ENCODE measurements at regions not wholly inside any gene's neighbourhood (a gene's known extent, or its start where the extent isn't known, plus 50 kb on each side); places are given as distances from the start of the nearest gene placed in this dataset.

DNA sequence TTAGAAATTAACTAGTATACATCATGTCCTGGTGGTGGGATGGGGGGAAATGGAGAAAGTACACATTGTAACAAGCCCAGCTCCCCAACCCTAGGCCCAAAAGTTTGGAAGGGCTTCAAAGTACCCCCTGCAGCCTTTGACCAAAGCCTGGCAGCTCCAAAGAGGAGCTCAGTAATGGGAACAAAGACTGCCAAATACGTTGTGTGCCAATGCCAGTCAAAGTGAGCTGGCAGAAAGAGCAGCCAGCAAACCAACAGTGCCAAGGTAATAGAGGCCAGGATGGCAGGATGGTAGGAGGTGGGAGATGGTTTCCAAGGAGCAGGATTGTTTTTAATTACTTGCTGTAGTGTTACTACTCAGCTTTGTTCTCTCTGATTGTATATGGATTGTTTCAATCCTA lies 248.3 kb downstream of the COX7C start:
- TF ChIP-seq, protein P1, sequence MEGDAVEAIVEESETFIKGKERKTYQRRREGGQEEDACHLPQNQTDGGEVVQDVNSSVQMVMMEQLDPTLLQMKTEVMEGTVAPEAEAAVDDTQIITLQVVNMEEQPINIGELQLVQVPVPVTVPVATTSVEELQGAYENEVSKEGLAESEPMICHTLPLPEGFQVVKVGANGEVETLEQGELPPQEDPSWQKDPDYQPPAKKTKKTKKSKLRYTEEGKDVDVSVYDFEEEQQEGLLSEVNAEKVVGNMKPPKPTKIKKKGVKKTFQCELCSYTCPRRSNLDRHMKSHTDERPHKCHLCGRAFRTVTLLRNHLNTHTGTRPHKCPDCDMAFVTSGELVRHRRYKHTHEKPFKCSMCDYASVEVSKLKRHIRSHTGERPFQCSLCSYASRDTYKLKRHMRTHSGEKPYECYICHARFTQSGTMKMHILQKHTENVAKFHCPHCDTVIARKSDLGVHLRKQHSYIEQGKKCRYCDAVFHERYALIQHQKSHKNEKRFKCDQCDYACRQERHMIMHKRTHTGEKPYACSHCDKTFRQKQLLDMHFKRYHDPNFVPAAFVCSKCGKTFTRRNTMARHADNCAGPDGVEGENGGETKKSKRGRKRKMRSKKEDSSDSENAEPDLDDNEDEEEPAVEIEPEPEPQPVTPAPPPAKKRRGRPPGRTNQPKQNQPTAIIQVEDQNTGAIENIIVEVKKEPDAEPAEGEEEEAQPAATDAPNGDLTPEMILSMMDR (IDR thresholded peaks at IDR 0.05; ENCODE audit: low read depth, low read length, missing control alignments): no peak
- H3K4me3 ChIP-seq (ENCODE audit: low read depth, low read length): no peak overlapping the region
- no peak for DNase-seq (ENCODE audit: low read depth)

DNA sequence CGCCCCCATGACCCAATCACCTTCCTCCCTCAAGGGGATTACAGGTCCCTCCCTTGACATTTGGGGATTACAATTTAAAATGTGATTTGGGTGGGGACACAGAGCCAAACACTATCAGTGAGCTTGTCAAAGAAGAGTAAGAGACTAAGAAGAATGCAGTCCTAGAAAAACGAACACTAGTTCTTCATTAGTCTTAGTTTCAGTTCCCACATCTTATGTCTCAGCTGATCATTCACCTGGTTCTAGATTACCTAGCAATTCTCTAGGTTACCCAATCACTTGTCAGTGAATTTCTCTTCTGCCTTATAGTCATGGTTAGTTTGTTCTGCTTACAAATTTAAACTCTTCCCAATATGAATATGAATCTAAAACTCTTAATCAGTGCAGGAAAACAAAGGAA lies 251.5 kb downstream of the COX7C start:
- DNase-seq (ENCODE audit: low read depth): no peak
- TF ChIP-seq, protein P1 (IDR thresholded peaks at IDR 0.05; ENCODE audit: low read depth, low read length, missing control alignments): no peak
- no peak overlapping the region for H3K4me3 ChIP-seq (ENCODE audit: low read depth, low read length)

DNA sequence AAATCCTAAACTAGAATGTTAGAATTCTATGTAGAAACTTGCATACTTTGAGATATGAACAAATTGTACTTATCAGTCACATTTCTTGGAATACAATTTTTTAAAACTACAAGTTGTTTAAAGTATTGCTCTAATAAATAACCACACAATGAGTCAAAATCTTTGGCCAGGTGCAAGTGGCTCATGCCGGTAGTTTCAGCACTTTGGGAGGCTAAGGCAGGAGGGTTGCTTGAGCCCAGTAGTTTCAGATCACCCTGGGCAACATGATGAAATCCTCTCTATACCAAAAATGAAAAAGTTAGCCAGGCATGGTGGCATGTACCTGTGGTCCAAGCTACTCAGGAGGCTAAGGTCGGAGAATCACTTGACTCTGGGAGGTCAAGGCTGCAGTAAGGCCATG lies 257.8 kb downstream of the COX7C start:
- TF ChIP-seq, protein P1 (IDR thresholded peaks at IDR 0.05; ENCODE audit: low read depth, low read length, missing control alignments): no peak
- DNase-seq (ENCODE audit: low read depth): no peak
- H3K4me3 ChIP-seq (ENCODE audit: low read depth, low read length): no peak overlapping the region

DNA sequence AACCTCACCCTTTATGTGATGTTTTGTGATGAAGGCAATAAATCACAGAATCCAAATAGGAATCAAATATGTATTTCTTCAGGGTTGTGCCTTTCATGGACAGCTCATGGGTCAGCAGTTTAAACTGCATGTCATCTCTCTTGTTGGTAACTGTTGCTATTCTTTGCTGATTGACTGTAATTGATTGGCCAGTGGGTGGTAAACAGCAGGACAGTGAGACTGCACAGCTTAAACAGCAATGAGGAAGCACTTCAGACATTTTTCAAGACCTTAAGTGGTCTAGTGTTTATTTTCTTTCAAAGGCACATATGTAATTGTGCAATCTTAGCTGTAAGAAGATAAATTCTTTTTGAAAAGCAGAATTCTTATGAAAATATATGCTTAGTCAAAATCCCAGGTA lies 260.5 kb downstream of the COX7C start:
- TF ChIP-seq, protein P1 (IDR thresholded peaks at IDR 0.05; ENCODE audit: low read depth, low read length, missing control alignments): no peak
- no peak for DNase-seq (ENCODE audit: low read depth)
- H3K4me3 ChIP-seq (ENCODE audit: low read depth, low read length): no peak overlapping the region

DNA sequence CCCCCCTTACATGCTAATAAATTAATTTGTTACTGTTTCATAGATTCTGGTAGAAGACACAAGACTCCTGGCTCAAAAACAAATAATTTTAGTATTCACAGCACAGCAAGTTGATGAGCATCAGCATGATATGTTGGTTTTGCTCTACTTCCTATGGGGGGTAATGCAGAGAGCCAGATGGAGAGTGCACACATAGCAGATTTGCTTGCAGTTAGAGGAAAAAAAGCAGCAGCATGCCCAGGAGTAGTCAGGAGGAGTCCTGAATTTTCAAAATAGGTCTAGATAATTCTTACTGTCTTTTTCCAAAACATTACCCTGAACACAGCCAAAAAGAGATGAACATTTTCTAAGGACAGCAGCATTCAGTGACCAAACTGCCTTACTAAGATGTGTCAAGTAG lies 261.3 kb downstream of the COX7C start:
- TF ChIP-seq, protein P1 (IDR thresholded peaks at IDR 0.05; ENCODE audit: low read depth, low read length, missing control alignments): no peak
- DNase-seq (ENCODE audit: low read depth): no peak
- H3K4me3 ChIP-seq (ENCODE audit: low read depth, low read length): no peak overlapping the region

DNA sequence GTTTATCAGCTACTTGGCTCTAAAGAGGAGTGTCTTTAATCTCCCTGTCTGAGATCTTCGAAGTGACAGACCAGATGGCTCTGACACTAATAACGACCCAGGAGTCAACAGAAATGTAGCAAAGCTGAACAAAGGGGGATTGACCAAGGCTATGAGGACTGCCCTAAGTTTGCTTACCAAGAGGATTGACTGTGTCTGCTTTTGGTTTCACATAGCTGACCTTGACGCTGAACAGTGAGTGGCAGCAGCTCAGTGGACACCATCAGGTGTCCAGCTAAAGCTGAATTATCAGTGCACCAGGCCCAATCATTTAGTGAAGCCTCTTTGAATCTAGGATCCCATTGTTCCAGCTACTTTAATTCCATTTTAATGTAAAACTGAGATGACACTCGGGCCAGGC lies 262.6 kb downstream of the COX7C start:
- TF ChIP-seq, protein P1 (IDR thresholded peaks at IDR 0.05; ENCODE audit: low read depth, low read length, missing control alignments): no peak

DNA sequence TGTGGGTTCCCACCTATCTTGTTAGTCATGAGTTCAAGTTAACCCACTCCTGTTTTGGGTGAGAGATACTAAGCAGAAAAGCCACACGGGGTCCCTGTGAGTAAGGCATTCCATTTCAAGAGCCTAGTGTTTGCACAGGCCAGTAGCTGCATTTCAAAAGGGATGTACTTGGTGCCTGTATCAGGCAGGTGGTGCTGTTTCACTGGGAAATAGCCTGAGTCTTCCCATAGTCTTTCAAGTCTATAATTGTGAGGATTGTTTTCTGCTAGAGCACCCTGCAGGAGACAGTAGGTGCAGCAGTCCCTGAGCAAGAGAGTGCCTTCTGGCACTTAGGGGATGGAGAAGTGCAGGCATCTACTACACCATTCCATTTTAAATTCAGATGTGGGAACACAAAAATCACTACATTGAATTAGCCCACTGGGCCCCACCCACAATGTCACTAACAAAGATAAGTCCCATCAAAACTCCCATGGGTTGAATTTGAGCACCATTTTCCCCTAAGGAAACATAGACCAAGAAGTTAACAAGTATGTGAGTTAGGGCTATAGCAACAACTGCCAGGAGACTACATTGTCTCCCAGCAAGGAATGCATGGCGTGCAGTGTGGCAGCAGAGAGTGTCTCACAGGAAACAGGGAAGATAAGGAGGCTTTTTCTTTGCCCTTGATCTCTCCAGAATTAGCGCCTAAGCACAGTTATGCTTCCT lies 263.2 kb downstream of the COX7C start:
- peak; percentile 35 for DNase-seq (ENCODE audit: low read depth)
- TF ChIP-seq, protein P1 (IDR thresholded peaks at IDR 0.05; ENCODE audit: low read depth, low read length, missing control alignments): peak; percentile 72
- H3K4me3 ChIP-seq (ENCODE audit: low read depth, low read length): no peak overlapping the region

More for the DNA sequence above, 262.6 kb downstream of the COX7C start:
- H3K4me3 ChIP-seq (ENCODE audit: low read depth, low read length): no peak overlapping the region
- DNase-seq (ENCODE audit: low read depth): no peak

All from GM12864 (cell line).